HG03159 (cell line): ENCODE measurements at regions not wholly inside any gene's neighbourhood (a gene's known extent, or its start where the extent isn't known, plus 50 kb on each side); places are given as distances from the start of the nearest gene placed in this dataset.

Experiments used
- ATAC-seq: cut with Tn5 transposase; IDR thresholded peaks from one replicate; pipeline ENCODE4 v1.9.1; 2021; ENCODE audit warnings: mild to moderate bottlenecking, moderate library complexity; ENCODE audit not compliant: unreplicated experiment

- no peak for ATAC-seq
These were observed 1031.5 kb upstream of the CNTNAP5 start for GRCh38 chr2:122993592-122993991.

- no peak for ATAC-seq
These were observed 1025.8 kb upstream of the CNTNAP5 start for GRCh38 chr2:122999258-122999657.

DNA sequence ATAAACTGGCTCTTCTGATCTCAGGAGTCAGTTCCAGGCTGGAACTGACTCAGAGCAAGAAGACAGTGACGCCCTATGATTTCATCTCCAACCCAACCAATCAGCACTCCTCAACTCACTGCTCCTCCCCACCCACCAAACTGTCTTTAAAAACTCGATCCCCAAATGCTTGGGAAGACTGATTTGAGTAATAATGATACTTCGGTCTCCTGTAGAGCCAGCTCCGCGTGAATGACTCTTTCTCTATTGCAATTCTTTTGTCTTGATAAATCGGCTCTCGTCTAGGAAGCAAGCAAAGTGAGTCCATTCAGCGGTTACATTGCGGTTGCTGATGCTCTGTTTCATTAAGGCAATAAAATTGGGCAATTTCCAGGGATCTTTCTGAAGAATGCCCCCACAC lies 1025.3 kb upstream of the CNTNAP5 start:
- no peak for ATAC-seq

GRCh38 chr2:123002660-123003248 lies 1022.3 kb upstream of the CNTNAP5 start:
- ATAC-seq, result no peak

GRCh38 chr2:123015186-123015585 lies 1009.9 kb upstream of the CNTNAP5 start:
- ATAC-seq, result no peak

DNA sequence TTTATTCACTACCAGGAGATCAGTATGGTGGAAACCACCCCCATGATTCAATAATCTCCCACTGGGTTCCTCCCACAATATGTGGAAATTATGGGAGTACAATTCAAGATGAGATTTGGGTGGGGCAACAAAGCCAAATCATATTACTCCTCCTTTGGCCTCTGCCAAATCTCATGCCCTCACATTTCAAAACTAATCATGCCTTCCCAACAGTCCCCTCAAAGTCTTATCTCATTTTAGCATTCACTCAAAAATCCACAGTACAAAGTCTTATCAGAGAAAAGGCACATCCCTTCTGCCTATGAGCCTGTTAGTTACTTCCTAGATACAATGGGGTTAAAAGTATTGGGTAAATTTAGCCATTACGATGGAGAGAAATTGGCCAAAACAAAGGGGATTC lies 989.5 kb upstream of the CNTNAP5 start:
- ATAC-seq, result no peak

GRCh38 chr2:123036300-123036699 lies 988.8 kb upstream of the CNTNAP5 start:
- ATAC-seq, result no peak

- ATAC-seq, result no peak
These were observed 984.6 kb upstream of the CNTNAP5 start for GRCh38 chr2:123040506-123040905.

DNA sequence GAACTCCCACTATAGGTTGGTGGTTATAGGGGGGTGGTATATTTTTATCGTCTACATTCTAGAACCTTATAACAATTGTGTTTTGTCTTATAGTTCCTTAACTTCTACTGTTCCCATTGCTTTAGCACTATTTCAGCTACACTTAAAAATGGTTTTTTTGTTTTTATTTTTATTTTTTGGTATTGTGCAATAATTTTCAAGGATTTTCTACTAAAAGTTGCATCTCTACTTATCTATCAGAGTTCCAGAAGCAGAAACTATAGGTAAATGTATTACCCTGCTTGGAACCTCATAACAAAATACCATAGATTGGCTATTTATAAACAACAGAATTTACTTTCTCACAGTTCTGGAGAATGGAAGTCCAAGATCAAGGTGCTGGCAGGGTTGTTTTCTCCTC lies 981.6 kb upstream of the CNTNAP5 start:
- ATAC-seq, result no peak

DNA sequence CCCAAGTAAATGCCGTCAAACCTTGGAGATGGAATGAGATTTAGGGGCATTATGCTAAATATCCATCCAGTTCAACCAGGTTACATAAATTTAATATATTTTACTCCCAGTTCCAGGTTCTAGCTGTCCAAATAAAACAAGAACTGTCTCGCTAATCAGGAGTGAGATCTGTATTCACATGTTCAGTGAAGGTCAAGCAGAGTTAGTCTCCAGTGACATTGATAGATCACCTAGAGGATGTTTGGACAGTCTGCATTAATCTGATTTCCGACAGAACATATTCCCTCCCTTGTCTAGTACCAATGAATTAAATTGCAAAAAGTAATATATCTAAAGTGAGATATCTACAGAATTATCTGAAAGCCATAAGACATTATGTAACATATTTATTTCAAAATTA lies 979.4 kb upstream of the CNTNAP5 start:
- ATAC-seq, result no peak

GRCh38 chr2:123047186-123047585 lies 977.9 kb upstream of the CNTNAP5 start:
- no peak for ATAC-seq

DNA sequence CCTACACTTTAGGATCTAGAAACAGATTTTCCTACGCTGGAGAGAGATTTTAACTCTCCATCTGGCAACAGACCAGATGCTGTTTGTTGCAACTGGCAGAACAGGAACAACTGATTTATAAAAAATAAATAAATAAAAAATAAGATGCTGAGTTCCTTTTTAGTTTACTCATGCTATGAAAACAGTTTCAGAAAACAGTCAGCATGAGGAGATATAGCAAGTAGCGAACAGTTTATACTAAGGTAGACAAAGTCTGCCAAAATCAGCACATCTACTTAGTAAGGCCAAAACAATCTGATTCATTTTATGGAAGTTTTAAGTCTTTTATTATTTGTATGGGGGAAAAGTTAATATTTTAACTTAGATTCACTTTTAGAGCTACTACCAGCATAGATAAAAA lies 974.0 kb upstream of the CNTNAP5 start:
- ATAC-seq, result no peak

DNA sequence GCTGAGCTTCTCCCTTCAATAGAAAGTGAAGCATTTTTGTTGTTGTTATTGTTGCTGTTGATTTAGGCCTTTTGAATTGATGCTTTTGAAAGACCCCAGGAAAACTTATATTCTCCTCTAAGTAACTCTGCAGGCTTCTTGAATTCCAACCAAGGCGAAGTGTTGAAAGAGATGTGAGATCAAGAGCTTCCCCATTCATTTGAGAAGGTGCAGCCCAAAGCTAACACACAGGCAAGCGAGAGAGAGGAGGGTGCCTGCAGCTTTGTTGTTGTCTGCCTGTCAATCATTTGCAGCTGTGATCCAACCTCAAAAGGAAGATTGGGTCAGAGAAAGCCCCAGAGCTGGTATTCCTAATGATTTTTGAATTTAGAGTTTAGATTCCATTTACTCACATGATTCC lies 963.6 kb upstream of the CNTNAP5 start:
- no peak for ATAC-seq

DNA sequence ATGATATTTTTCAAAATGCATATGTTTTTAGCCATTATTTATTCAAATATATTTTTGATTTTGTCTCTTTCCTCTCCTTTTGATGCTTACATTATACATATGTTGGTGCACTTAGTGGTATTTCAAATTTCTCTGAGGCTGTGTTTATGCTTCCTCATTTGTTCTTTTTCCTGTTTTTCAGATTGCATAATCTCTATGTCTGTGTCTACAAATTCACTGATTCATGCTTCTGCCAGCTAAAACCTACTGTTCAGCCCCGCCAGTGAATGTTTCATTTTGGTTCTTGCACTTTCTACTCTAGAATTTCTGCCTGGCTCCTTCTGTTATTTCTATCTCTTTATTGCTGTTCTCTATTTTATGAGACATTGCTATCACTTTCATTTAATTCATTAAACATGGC lies 951.7 kb upstream of the CNTNAP5 start:
- ATAC-seq, result no peak

DNA sequence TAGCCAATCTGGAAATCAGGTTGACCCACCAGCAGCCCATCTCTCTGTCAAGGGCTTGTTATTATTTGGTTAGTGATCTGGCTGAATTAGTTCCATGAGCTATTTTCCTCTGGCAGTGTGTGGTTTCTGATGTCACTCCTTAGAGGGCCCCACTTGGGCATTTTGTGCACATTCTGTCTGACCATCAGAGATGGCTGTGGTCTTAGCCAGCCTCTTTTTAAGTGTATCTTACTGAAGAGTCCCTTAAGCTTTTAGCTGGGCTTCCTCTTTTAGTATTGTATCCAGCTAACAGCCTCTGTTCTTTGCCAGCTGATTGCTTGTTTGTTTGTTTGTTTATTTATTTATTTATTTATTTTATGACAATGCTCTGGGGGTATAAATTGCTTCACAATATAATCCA lies 951.1 kb upstream of the CNTNAP5 start:
- ATAC-seq, result no peak

DNA sequence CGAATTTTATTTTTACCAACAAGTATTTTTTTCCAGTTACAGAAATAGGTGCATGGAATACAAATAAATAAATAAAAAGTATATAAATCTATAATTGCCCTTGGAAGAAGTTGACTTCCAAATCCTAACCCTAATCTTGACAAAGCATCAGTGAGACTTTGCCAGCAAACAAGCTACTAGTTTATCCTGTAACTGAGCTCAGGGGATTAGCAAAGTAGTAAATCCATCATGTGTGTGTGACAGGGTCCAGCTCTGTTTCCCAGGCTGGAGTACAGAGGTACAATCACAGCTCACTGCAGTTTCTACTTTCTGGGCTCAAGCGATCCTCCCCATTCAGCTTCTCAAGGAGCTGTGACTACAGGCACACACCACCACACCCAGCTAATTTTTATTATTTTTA lies 948.0 kb upstream of the CNTNAP5 start:
- ATAC-seq, result no peak

DNA sequence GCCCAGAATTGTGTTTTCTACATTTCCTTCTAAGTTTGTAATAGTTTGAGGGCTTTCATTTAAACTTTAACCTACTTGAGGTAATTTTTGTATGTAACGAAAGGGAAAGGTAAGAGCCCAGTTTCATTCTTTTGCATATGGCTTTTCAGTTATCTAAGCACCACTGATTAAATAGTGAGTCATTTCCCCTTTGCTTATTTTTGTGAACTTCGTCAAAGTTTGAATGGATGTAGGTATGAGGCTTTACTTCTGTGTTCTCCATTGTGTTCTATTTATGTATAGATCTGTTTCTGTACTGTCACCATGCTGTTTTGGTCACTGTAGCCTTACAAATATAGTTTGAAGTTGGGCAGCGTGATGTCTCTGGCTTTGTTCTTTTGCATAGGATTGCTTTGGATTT lies 944.8 kb upstream of the CNTNAP5 start:
- ATAC-seq, result no peak

DNA sequence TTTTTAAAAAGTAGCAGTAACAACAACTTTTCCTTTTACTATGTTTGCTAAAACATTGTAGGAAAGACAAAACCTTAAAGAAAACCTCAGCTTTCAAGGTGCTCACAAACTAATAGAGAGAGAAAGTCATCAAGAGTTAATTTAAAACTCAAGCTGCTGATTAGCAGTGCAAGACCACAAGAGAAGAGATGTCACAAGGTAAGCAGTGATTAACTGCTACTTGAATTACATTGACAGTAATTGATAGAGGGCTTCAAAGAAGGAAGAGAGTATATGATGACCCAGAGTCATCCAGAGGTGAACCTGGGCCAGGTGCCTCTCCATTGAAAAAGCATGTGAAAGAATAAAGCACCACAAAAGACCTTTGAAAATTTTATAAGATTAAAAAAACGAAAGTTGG lies 939.6 kb upstream of the CNTNAP5 start:
- no peak for ATAC-seq

DNA sequence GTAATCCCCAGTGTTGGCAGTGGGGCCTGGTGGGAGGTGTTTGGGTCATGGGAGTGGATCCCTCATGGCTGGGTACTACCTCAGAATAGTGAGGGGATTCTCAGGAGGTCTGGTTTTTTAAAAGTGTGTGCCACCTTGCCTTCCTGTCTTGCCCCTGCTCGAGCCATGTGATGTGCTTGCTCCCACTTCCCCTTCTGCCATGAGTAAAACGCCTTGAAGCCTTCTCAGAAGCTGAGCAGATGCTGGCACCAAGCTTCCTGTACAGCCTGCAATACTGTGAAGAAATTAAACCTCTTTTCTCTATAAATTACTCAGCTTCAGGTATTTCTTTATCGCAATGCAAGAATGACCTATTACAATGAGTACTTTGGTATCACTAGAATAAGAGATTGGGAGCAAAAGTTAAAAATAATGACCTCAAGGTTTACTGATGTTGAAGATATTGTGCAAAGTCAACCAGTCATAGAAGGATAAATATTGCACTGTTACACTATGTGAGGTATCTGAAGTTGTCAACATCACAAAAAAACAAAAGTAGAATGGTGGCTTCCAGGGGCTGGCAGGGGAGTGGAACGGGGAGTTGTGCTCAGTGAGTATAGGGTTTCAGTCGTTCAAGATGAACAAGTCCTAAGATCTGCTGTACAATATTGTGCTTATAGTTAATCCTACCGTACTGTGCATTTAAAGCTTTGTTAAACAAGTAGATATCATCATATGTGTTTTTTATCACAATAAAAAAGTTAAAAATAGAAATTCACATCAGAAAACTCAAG lies 938.3 kb upstream of the CNTNAP5 start:
- no peak for ATAC-seq

DNA sequence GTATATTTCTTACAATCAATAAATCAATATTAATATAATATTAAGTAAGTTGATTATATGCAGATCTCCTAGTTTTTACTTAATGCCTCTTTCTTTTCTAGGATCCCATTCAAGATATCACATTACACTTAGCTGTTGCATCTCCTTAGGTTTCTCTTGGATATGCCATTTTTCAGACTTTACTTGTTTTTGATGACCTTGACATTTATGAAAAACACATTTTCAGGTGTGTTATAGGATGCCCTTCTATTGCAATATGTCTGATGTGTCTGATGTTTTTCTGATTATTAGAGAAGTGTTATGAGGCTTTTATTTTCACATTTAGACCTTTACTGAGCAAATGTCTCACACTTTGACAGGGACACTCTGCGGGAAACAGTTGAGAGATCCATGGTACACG lies 933.6 kb upstream of the CNTNAP5 start:
- no peak for ATAC-seq

DNA sequence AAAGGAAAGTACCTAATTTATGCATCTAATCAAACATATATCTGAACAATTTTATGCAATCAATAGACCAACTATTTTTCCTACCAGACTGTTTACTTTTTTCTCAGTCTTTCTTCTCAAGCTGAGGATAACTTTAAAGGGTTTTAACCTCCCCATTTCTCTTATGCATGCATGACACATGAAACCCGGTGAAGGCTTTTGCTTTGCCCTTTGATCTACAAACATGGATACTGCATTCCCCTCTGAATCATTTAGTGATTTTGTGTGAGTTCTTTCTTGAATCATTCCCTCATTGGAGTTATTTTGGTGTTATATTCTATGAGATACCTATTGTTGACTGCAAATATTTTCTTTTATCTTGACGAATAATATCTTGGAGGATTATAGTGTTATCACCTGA lies 931.9 kb upstream of the CNTNAP5 start:
- ATAC-seq, result no peak

DNA sequence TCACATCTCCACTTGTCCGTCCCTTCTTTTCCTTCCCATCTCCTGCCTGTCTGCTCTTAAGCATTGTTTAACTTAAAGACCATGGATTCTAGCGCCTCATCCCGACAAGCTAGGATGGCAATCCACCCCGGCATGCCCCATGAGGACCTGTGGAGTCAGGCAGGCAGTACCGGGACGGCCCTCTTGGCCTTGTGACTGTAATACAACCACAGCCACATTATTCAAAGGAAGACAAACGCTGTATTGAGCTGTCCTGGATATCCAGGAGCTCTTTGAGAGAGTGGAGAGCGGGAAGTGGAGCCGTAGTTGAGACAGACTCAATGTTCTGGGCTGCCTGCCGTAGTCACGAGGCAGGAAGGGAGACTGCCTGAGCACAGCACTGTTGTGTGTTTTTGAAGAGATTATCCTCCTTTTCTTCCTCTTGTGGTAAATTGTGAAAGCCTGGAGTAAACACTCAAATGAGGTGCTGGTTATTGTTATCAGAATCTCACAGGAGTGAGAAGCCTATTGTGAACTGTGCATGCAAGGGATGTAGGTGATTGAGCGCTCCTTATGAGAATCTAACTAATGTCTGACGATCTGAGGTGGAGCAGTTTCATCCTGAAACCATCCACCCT lies 929.8 kb upstream of the CNTNAP5 start:
- no peak for ATAC-seq
